SIG-M5 treated with dmso at 0.1 percent for 504 hours (cell line): ENCODE measurements at regions not wholly inside any gene's neighbourhood (a gene's known extent, or its start where the extent isn't known, plus 50 kb on each side); places are given as distances from the start of the nearest gene placed in this dataset.
"Not testable (repeated sequence)": the region's sequence is repeated elsewhere in the genome, so short reads cannot be mapped to it uniquely, and the experiment has no call there.

Experiments used
- DNase-seq: peaks from one replicate; lab custom pipeline; 2025; ENCODE audit not compliant: unreplicated experiment; lab: John Stamatoyannopoulos, UW

DNA sequence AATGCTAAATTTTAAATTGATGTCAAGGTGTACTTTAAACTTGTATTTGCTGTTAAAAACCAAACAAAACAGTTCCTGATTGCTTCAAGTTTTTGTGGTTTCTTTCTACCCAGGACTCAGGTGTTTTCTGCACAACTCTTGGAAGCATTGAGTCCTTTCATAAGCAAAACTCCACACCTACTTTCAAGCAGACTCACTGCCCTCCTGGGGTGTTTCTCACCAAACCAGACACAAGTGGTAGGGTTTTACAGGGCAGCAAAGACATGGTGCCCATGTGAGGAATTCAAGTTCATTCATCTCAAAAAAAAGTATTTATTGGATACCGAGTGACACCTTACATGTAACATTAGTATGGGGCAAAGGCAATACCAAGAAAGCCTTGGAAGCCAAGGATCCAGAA is 146.7 kb upstream of the BNIP2 start:
- DNase-seq: no peak

DNA sequence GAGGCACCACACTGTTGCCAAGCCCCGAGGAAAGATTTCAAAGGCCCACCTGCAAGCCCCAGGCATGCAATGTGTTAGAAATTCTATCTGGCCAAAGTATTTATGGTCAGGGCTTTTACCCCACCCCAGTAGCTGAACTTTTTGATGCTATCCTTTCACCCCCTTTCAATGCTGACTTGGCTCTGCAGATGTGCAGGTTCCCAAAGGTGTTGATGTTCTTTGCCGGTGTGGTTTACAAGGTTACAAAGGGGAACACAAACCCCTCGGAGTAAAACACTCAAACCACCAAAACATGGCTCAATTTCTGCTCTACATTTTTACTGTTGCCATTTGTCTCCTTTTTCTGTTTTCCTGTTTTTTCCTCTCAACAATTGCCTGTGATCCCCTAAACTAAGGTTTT is 145.4 kb upstream of the BNIP2 start:
- no peak for DNase-seq

GRCh38 chr15:59833366-59833765 is 144.2 kb upstream of the BNIP2 start:
- no peak for DNase-seq

DNA sequence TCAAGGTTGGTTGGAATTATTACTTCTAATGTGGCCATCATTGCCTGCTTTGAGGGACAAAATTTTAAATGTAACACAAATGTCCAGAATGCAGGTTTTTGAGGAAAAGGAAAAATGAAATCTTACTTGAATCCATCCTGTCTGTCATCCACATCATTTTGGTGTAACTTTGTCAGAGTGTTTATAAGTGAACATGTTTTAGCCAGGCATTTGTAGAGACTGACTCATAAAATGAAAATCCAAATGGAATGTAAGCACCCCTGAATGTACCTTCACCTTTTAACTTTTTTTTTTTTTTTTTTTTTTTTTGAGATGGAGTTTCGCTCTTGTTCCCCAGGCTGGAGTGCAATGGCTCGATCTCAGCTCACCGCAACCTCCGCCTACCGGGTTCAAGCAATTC is 141.8 kb upstream of the BNIP2 start:
- no peak for DNase-seq

DNA sequence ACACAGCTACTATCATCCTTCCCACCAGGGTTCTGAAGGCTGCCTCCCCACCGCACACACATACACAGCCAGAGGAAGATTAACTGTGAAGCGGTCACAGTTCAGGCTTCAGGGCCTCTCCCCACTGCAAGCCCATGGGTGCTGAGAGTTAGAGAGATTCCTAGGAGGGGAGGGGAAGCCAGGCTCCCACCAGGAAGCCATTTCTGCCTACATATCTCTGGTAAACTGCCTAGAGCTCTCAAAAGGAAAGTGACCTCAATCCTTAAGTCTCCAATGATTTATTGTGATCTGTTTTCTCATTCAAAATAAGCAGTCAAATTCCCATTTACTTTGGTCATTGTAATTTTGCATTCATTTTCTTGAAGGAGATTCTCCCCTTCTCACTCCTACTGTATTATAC is 141.0 kb upstream of the BNIP2 start:
- no peak for DNase-seq

GRCh38 chr15:59828861-59829260 is 139.7 kb upstream of the BNIP2 start:
- DNase-seq: no peak

DNA sequence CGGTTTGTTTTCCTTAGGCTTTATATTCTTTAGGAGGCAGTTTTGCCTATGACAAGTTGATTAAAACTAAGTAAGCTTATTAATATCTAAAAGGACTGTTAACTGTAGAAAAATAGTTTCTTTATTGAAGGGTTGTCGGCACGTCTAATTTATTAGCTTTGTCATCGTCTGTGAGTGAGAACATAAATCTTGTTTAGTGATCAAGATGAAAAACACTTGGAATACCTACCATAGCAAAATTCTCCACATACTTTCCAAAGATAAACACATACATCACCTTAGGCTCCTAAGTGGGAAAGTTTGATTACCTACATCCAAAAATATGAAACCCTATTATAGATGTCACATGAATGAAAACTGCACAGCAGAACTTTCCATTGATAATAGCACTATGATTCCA is 139.1 kb upstream of the BNIP2 start:
- no peak for DNase-seq

DNA sequence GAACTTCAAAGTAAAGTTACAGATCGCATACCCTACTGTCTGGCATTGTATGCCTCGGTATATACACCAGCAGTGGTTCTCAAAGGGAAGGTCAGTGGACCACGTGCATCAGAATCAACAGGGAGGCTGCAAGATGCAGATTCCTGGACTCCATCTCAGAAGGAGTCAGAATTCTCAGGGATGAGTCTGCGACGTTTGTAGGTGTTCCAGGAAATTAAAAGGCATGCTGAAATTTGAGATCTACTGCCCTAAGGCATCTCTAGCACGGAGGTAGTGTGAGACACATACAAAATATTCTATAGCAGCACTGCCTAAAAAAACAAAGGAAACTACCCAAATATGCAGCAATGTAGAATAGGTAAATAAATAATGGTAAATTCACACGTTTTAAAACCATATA is 136.8 kb upstream of the BNIP2 start:
- no peak for DNase-seq

GRCh38 chr15:59821286-59821685 is 132.2 kb upstream of the BNIP2 start:
- DNase-seq: no peak

DNA sequence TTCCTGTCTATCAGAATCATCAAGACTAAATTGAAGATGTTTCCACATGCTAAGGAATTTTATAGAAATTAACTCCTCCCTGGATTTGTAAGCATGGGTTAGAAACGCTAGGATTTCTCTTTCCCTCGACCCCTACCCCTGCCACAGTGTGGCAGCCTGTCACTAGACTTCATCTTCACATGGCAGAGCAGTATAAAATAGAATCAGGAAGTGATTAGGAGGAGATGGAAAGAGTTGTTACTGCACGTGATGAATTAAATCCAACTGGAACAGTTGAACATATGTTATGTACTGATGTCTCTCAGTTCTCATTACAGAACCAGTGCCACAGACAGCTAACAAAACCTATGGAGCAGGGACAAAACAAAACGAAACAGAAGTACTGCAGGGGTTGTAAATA is 130.0 kb upstream of the BNIP2 start:
- DNase-seq: no peak

- DNase-seq: no peak
Measured at GRCh38 chr15:59818336-59818735, 129.2 kb upstream of the BNIP2 start.

- no peak for DNase-seq
Measured at GRCh38 chr15:59817834-59818233, 128.7 kb upstream of the BNIP2 start.

- DNase-seq: no peak
Measured at GRCh38 chr15:59817053-59817452, 127.9 kb upstream of the BNIP2 start.

- DNase-seq: no peak
Measured at GRCh38 chr15:59814409-59814808, 125.3 kb upstream of the BNIP2 start.

DNA sequence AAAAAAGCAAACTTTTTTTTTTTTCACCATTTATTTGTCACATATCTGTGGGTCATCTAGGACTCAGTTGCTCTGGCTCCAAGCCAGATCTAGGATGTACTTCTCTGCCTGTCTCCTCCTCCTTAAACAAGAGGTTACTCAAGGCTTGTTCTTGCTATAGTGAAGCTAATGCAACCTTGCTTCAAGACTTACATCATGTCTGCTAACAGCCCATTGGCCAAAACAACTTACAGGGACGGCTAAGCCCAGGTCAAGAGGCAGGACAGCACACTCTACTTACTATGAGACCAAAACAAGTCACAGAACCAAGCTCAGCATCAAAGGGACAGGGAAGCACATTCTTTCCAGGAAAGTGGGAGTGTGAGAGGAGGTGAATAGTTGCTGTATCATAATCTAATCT is 123.8 kb upstream of the BNIP2 start:
- no peak for DNase-seq

GRCh38 chr15:59812250-59812870 is 123.2 kb upstream of the BNIP2 start:
- no peak for DNase-seq

GRCh38 chr15:59803293-59803966 is 114.3 kb upstream of the BNIP2 start:
- DNase-seq: not testable (repeated sequence)

GRCh38 chr15:59801649-59802048 is 112.5 kb upstream of the BNIP2 start:
- DNase-seq: no peak

- DNase-seq: no peak
Measured at GRCh38 chr15:59798605-59798917, 109.4 kb upstream of the BNIP2 start.

DNA sequence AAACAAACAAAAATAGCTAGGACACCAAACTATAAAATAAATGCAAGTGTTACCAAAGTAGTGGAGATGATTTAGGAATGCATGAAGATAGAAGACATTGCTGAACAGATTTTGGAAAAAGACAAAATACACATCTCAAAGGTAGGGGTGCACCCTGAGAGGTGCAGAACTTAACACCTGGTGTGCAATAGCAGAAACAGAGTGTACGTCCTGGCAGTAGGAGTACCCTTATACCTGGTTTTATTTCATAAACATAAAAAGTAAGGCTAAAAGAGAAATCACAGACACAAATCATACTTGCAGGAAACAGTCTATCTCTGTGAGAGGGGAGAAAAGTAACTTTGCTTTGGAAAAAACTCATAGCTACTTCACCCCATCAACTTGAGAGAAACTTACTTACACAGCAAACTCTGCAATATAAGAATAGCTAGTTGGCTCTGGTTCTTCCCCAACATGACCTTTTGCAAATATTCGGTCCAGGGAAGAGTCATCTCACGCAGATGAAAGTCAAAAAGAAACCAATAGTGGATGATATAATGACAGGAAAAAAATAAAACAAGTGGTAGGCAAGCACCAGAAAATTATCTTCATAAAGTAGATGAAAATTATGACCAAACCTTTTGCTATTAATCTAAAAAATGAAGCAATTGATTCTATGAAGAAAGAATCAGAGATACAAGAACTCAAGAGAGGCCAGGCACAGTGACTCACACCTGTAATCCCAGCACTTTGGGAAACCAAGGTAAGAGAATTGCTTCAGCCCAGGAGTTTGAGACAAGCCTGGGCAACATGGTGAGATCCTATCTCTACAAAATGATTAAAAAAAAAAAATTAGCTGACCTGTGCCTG is 108.9 kb upstream of the BNIP2 start:
- no peak for DNase-seq

GRCh38 chr15:59794229-59794886 is 105.2 kb upstream of the BNIP2 start:
- DNase-seq: no peak

DNA sequence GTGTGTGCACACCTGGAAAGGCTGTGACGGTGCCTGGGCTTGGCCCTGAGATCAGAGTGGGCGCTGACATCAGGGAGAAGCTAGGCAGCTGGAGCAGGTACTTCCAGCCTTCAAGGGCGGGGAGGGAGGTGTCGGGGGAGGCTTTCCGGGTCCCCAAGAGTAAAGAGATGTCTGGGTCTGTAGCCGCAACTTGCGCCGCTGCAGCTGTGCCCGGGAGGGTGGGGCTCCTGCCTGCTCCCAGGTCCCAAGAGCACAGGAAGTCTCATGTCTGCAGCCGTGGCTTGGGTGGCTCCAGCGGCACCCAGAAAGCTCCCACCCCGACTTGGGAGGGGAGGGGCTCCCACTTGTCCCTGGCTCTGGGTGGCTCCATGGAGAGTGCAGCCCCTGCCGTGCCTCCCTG is 103.2 kb upstream of the BNIP2 start:
- no peak for DNase-seq
